ENCODE measurements at regions not wholly inside any gene's neighbourhood (a gene's known extent, or its start where the extent isn't known, plus 50 kb on each side); places are given as distances from the start of the nearest gene placed in this dataset.

DNA sequence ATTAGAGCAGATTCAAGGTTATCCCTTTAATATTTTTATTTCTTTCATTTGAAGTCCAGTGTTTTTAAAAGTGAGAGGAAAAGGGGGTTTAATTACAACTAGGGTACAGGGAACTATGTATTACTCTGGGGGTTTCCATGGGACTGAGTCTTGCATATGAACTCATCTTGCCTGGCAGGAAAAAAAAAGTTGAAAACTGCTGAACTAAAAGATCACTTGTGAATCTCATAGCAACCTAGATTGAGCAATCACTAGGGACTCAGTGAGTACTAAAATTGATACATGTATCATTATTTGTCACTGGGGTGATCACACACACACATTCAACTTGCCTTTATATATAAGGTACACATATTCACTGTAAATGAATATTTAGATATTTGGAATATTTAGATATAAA lies 180.7 kb upstream of the SFRP2 start:
- Histone ChIP-seq H3K9ac (ENCODE audit: insufficient read depth, low read length, poor library complexity, severe bottlenecking) (no peak overlapping the region), H3K4me2 (replicated peaks; ENCODE audit: extremely low read depth, low read length, poor library complexity, severe bottlenecking) (no peak overlapping the region), H2AFZ (ENCODE audit: insufficient read depth, low read depth, low read length, poor library complexity, severe bottlenecking) (no peak overlapping the region), H3K36me3 (replicated peaks in 1 of 2; ENCODE audit: control insufficient read depth in 1 of 2, insufficient read depth in 2 of 2, low read length in 2 of 2) (no peaks in the 10 kb centered on the region), H3K4me1 (ENCODE audit: control insufficient read depth in 1 of 2, insufficient read depth in 2 of 2, low read length in 2 of 2) (no peaks in the 10 kb centered on the region), H3K79me2 (ENCODE audit: insufficient read depth, low read length) (no peaks in the 10 kb centered on the region), H3K27ac (ENCODE audit: low read depth in 1 of 2, low read length in 2 of 2) (no peak overlapping the region), H4K20me1 (ENCODE audit: insufficient read depth, low read length) (no peaks in the 10 kb centered on the region), H3K4me3 (replicated peaks in 1 of 3; ENCODE audit: low read depth in 2 of 3, low read length in 3 of 3) (no peak overlapping the region), H3K27me3 (ENCODE audit: control insufficient read depth in 2 of 2, insufficient read depth in 2 of 2, low read length in 2 of 2) (no peaks in the 10 kb centered on the region), H3K9me3 (replicated peaks in 1 of 2; ENCODE audit: control insufficient read depth in 1 of 2, insufficient read depth in 1 of 2, low read length in 2 of 2) (peaks cover 2 to 3% of the 10 kb centered on the region in 2 donors)
- peaks cover 0 to 13% (median 6%) of the 10 kb centered on the region in 7 donors for H3K9me3 Mint-ChIP-seq
- TF ChIP-seq, protein P1, sequence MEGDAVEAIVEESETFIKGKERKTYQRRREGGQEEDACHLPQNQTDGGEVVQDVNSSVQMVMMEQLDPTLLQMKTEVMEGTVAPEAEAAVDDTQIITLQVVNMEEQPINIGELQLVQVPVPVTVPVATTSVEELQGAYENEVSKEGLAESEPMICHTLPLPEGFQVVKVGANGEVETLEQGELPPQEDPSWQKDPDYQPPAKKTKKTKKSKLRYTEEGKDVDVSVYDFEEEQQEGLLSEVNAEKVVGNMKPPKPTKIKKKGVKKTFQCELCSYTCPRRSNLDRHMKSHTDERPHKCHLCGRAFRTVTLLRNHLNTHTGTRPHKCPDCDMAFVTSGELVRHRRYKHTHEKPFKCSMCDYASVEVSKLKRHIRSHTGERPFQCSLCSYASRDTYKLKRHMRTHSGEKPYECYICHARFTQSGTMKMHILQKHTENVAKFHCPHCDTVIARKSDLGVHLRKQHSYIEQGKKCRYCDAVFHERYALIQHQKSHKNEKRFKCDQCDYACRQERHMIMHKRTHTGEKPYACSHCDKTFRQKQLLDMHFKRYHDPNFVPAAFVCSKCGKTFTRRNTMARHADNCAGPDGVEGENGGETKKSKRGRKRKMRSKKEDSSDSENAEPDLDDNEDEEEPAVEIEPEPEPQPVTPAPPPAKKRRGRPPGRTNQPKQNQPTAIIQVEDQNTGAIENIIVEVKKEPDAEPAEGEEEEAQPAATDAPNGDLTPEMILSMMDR (IDR thresholded peaks at IDR 0.05) = no peak
- H3K4me1 Mint-ChIP-seq = no peaks in the 10 kb centered on the region
- no peak overlapping the region for H3K27ac Mint-ChIP-seq
- no peak overlapping the region for H3K4me3 Mint-ChIP-seq
- intact Hi-C loops (cut with micrococcal nuclease) = no loop called here
- peaks cover 0 to 3% (median 3%) of the 10 kb centered on the region in 3 donors for H3K27me3 Mint-ChIP-seq (ENCODE audit: low read depth in 3 of 3)
- no peak for DNase-seq
- H3K36me3 Mint-ChIP-seq = no peaks in the 10 kb centered on the region

DNA sequence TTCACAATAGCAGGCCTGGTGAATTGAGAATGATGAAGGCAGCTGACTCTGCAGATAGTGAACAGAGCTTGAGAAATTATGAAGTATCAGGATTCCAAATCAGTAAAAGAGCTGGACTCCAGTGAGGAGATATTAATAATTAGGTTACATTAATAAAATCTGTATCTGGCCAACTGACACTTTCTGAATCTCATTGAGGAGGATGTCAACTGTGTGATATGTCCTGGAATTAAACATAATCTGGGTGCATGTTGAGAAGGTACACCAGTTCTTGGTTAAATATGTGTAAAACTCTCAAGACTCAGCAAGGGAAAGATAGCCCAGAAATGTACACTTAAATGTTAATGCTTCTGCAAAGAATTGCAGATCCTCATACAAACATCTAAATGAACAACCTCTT lies 177.8 kb upstream of the SFRP2 start:
- no peak for DNase-seq
- H3K36me3 ChIP-seq (replicated peaks in 1 of 2; ENCODE audit: control insufficient read depth in 1 of 2, insufficient read depth in 2 of 2, low read length in 2 of 2) = no peaks in the 10 kb centered on the region
- H3K4me2 ChIP-seq (replicated peaks; ENCODE audit: extremely low read depth, low read length, poor library complexity, severe bottlenecking) = no peak overlapping the region
- Mint-ChIP-seq H3K27me3 (ENCODE audit: low read depth in 3 of 3) (peaks cover 0 to 5% (median 4%) of the 10 kb centered on the region in 3 donors), H3K9me3 (no peaks in the 10 kb centered on the region), H3K4me3 (no peak overlapping the region), H3K27ac (no peak overlapping the region), H3K36me3 (no peaks in the 10 kb centered on the region), H3K4me1 (peaks cover 5% of the 10 kb centered on the region)
- H3K79me2 ChIP-seq (ENCODE audit: insufficient read depth, low read length) = no peaks in the 10 kb centered on the region
- H3K4me3 ChIP-seq (replicated peaks in 1 of 3; ENCODE audit: low read depth in 2 of 3, low read length in 3 of 3) = no peak overlapping the region
- no peaks in the 10 kb centered on the region for H4K20me1 ChIP-seq (ENCODE audit: insufficient read depth, low read length)
- TF ChIP-seq, protein P1 (IDR thresholded peaks at IDR 0.05) = no peak
- intact Hi-C loops (cut with micrococcal nuclease) = no loop called here
- no peak overlapping the region for H3K27ac ChIP-seq (ENCODE audit: low read depth in 1 of 2, low read length in 2 of 2)
- H3K27me3 ChIP-seq (ENCODE audit: control insufficient read depth in 2 of 2, insufficient read depth in 2 of 2, low read length in 2 of 2) = no peaks in the 10 kb centered on the region
- no peaks in the 10 kb centered on the region for H3K4me1 ChIP-seq (ENCODE audit: control insufficient read depth in 1 of 2, insufficient read depth in 2 of 2, low read length in 2 of 2)
- H3K9me3 ChIP-seq (replicated peaks in 1 of 2; ENCODE audit: control insufficient read depth in 1 of 2, insufficient read depth in 1 of 2, low read length in 2 of 2) = no peaks in the 10 kb centered on the region
- no peak overlapping the region for H2AFZ ChIP-seq (ENCODE audit: insufficient read depth, low read depth, low read length, poor library complexity, severe bottlenecking)
- no peak overlapping the region for H3K9ac ChIP-seq (ENCODE audit: insufficient read depth, low read length, poor library complexity, severe bottlenecking)
